ENCODE measurements at regions not wholly inside any gene's neighbourhood (a gene's known extent, or its start where the extent isn't known, plus 50 kb on each side); places are given as distances from the start of the nearest gene placed in this dataset.

- no peak for DNase-seq (ENCODE audit: low read depth in 1 of 2, low spot score in 1 of 2)
- Histone ChIP-seq H3K27me3 (no peaks in the 10 kb centered on the region), H3K36me3 (no peaks in the 10 kb centered on the region), H3K4me1 (ENCODE audit: low read depth) (no peaks in the 10 kb centered on the region), H3K27ac (no peak overlapping the region), H3K9me3 (ENCODE audit: low read depth) (no peaks in the 10 kb centered on the region), H3K4me3 (no peak overlapping the region)
- no peak for TF ChIP-seq CTCF (IDR thresholded peaks at IDR 0.05; ENCODE audit: low read depth, low read length)
Observed at GRCh38 chr10:111999205-111999914, 184.2 kb downstream of the GPAM start.

- no peaks in the 10 kb centered on the region for H3K36me3 ChIP-seq
- H3K27ac ChIP-seq, result no peak overlapping the region
- H3K4me3 ChIP-seq, result no peak overlapping the region
- no peak for DNase-seq (ENCODE audit: low read depth in 1 of 2, low spot score in 1 of 2)
- H3K9me3 ChIP-seq (ENCODE audit: low read depth), result no peaks in the 10 kb centered on the region
- H3K27me3 ChIP-seq, result no peaks in the 10 kb centered on the region
- no peaks in the 10 kb centered on the region for H3K4me1 ChIP-seq (ENCODE audit: low read depth)
- TF ChIP-seq CTCF (IDR thresholded peaks at IDR 0.05; ENCODE audit: low read depth, low read length), result no peak
Observed at GRCh38 chr10:111999915-112000302, 183.7 kb downstream of the GPAM start.

GRCh38 chr10:112000466-112000865 is 183.1 kb downstream of the GPAM start:
- H3K9me3 ChIP-seq (ENCODE audit: low read depth), result no peaks in the 10 kb centered on the region
- DNase-seq (ENCODE audit: low read depth in 1 of 2, low spot score in 1 of 2), result no peak
- H3K27me3 ChIP-seq, result no peaks in the 10 kb centered on the region
- TF ChIP-seq CTCF (IDR thresholded peaks at IDR 0.05; ENCODE audit: low read depth, low read length), result no peak
- no peaks in the 10 kb centered on the region for H3K4me1 ChIP-seq (ENCODE audit: low read depth)
- H3K36me3 ChIP-seq, result no peaks in the 10 kb centered on the region
- H3K27ac ChIP-seq, result no peak overlapping the region
- no peak overlapping the region for H3K4me3 ChIP-seq

- H3K27me3 ChIP-seq, result no peaks in the 10 kb centered on the region
- H3K4me3 ChIP-seq, result no peak overlapping the region
- no peak for TF ChIP-seq CTCF (IDR thresholded peaks at IDR 0.05; ENCODE audit: low read depth, low read length)
- H3K36me3 ChIP-seq, result no peaks in the 10 kb centered on the region
- no peaks in the 10 kb centered on the region for H3K9me3 ChIP-seq (ENCODE audit: low read depth)
- no peaks in the 10 kb centered on the region for H3K4me1 ChIP-seq (ENCODE audit: low read depth)
- no peak overlapping the region for H3K27ac ChIP-seq
- no peak for DNase-seq (ENCODE audit: low read depth in 1 of 2, low spot score in 1 of 2)
Observed at GRCh38 chr10:112002206-112002605, 181.4 kb downstream of the GPAM start.

GRCh38 chr10:112004075-112004474 is 179.5 kb downstream of the GPAM start:
- Histone ChIP-seq H3K36me3 (no peaks in the 10 kb centered on the region), H3K4me1 (ENCODE audit: low read depth) (no peaks in the 10 kb centered on the region), H3K27me3 (no peaks in the 10 kb centered on the region), H3K27ac (no peak overlapping the region), H3K4me3 (no peak overlapping the region), H3K9me3 (ENCODE audit: low read depth) (no peaks in the 10 kb centered on the region)
- no peak for DNase-seq (ENCODE audit: low read depth in 1 of 2, low spot score in 1 of 2)
- no peak for TF ChIP-seq CTCF (IDR thresholded peaks at IDR 0.05; ENCODE audit: low read depth, low read length)

Measured in cardiac muscle cell (in vitro differentiated cells and primary cell).